ENCODE measurements at regions not wholly inside any gene's neighbourhood (a gene's known extent, or its start where the extent isn't known, plus 50 kb on each side); places are given as distances from the start of the nearest gene placed in this dataset.

- ATAC-seq (no peak), DNase-seq (ENCODE audit: low spot score) (no peak)
- intact Hi-C loops (cut with DNase I), result loop anchor here (10.0 kb wide), 1 partner anchor 1141 kb away; no protein-coding TSS in a partner anchor
Observed at GRCh38 chrX:117215683-117216082, 752.9 kb upstream of the CT83 start.

- ATAC-seq, result no peak
- intact Hi-C loops (cut with DNase I), result no loop called here
- DNase-seq (ENCODE audit: low spot score), result no peak
Observed at GRCh38 chrX:117196481-117196880, 733.7 kb upstream of the CT83 start.

- DNase-seq (ENCODE audit: low spot score) (no peak), ATAC-seq (no peak)
- intact Hi-C loops (cut with DNase I), result no loop called here
Observed at GRCh38 chrX:117147249-117147648, 684.5 kb upstream of the CT83 start.

GRCh38 chrX:117138070-117138469 is 675.3 kb upstream of the CT83 start:
- no peak for DNase-seq (ENCODE audit: low spot score)
- no peak for ATAC-seq
- intact Hi-C loops (cut with DNase I), result no loop called here

- DNase-seq (ENCODE audit: low spot score) (no peak), ATAC-seq (no peak)
- intact Hi-C loops (cut with DNase I), result no loop called here
Observed at GRCh38 chrX:117134983-117135382, 672.2 kb upstream of the CT83 start.

- intact Hi-C loops (cut with DNase I), result no loop called here
- DNase-seq (ENCODE audit: low spot score) (no peak), ATAC-seq (no peak)
Observed at GRCh38 chrX:117120700-117121099, 657.9 kb upstream of the CT83 start.

- intact Hi-C loops (cut with DNase I), result no loop called here
- DNase-seq (ENCODE audit: low spot score), result no peak
Observed at GRCh38 chrX:117096528-117096927, 633.8 kb upstream of the CT83 start.

GRCh38 chrX:117095393-117095792 is 632.6 kb upstream of the CT83 start:
- intact Hi-C loops (cut with DNase I), result no loop called here
- no peak for ATAC-seq
- DNase-seq (ENCODE audit: low spot score), result no peak

More at GRCh38 chrX:117096528-117096927, 633.8 kb upstream of the CT83 start:
- ATAC-seq, result no peak

- DNase-seq (ENCODE audit: low spot score) (no peak), ATAC-seq (no peak)
- intact Hi-C loops (cut with DNase I), result no loop called here
Observed at GRCh38 chrX:117094149-117094548, 631.4 kb upstream of the CT83 start.

GRCh38 chrX:117093319-117093718 is 630.5 kb upstream of the CT83 start:
- intact Hi-C loops (cut with DNase I), result no loop called here
- ATAC-seq (no peak), DNase-seq (ENCODE audit: low spot score) (no peak)

GRCh38 chrX:117092641-117093040 is 629.9 kb upstream of the CT83 start:
- ATAC-seq (no peak), DNase-seq (ENCODE audit: low spot score) (no peak)

GRCh38 chrX:117063224-117063623 is 600.4 kb upstream of the CT83 start:
- ATAC-seq (no peak), DNase-seq (ENCODE audit: low spot score) (no peak)
- intact Hi-C loops (cut with DNase I), result no loop called here

More at GRCh38 chrX:117092641-117093040, 629.9 kb upstream of the CT83 start:
- intact Hi-C loops (cut with DNase I), result no loop called here

- no peak for DNase-seq (ENCODE audit: low spot score)
- ATAC-seq, result no peak
- intact Hi-C loops (cut with DNase I), result no loop called here
Observed at GRCh38 chrX:117059848-117060247, 597.1 kb upstream of the CT83 start.

GRCh38 chrX:117053260-117053659 is 590.5 kb upstream of the CT83 start:
- ATAC-seq (no peak), DNase-seq (ENCODE audit: low spot score) (no peak)
- intact Hi-C loops (cut with DNase I), result no loop called here

GRCh38 chrX:117038918-117039440 is 576.2 kb upstream of the CT83 start:
- intact Hi-C loops (cut with DNase I), result no loop called here
- no peak for ATAC-seq
- no peak for DNase-seq (ENCODE audit: low spot score)

- no peak for ATAC-seq
- intact Hi-C loops (cut with DNase I), result no loop called here
- no peak for DNase-seq (ENCODE audit: low spot score)
Observed at GRCh38 chrX:117010243-117010642, 547.5 kb upstream of the CT83 start.

- no peak for ATAC-seq
- intact Hi-C loops (cut with DNase I), result no loop called here
- DNase-seq (ENCODE audit: low spot score), result no peak
Observed at GRCh38 chrX:117002981-117003380, 540.2 kb upstream of the CT83 start.

GRCh38 chrX:116975517-116975916 is 512.7 kb upstream of the CT83 start:
- intact Hi-C loops (cut with DNase I), result no loop called here
- ATAC-seq, result no peak

GRCh38 chrX:116972362-116972761 is 509.6 kb upstream of the CT83 start:
- DNase-seq (ENCODE audit: low spot score), result no peak
- ATAC-seq, result no peak
- intact Hi-C loops (cut with DNase I), result no loop called here

More at GRCh38 chrX:116975517-116975916, 512.7 kb upstream of the CT83 start:
- DNase-seq (ENCODE audit: low spot score), result no peak

- DNase-seq (ENCODE audit: low spot score) (no peak), ATAC-seq (no peak)
- intact Hi-C loops (cut with DNase I), result no loop called here
Observed at GRCh38 chrX:116961872-116962582, 499.3 kb upstream of the CT83 start.

GRCh38 chrX:116930311-116930710 is 467.5 kb upstream of the CT83 start:
- ATAC-seq, result no peak
- DNase-seq (ENCODE audit: low spot score), result no peak
- intact Hi-C loops (cut with DNase I), result no loop called here
